Activated CD4-positive, alpha-beta T cell treated with anti-CD3 and anti-CD28 coated beads, Interleukin-2, amount 10 ng/mL, durations not matched to agents 7 days and 5 days (primary cell): ENCODE measurements at regions not wholly inside any gene's neighbourhood (a gene's known extent, or its start where the extent isn't known, plus 50 kb on each side); places are given as distances from the start of the nearest gene placed in this dataset.

Source experiments
- CTCF ChIA-PET: fragments of 350-600 bp; sonication (Branson Sonifier 250); formaldehyde crosslinking; loops from one replicate; lab custom pipeline; 2021; ENCODE audit warnings: antibody characterized with exemption; lab: Charles Lee
- POLR2A ChIA-PET: fragments of 350-600 bp; sonication (Branson Sonifier 250); formaldehyde crosslinking; loops from one replicate; lab custom pipeline; 2021; ENCODE audit warnings: antibody characterized with exemption; lab: Charles Lee
- DNase-seq: peaks from one replicate; pipeline ENCODE4 v3.0.0-alpha.2; 2020
- H3K27ac Mint-ChIP-seq: one replicate; pipeline ENCODE4 v1.8.0; 2021; ENCODE audit warnings: mild to moderate bottlenecking, moderate library complexity, mixed read lengths
- H3K27me3 Mint-ChIP-seq: one replicate; pipeline ENCODE4 v1.8.0; 2021; ENCODE audit warnings: mixed read lengths
- H3K36me3 Mint-ChIP-seq: one replicate; pipeline ENCODE4 v1.8.0; 2021; ENCODE audit warnings: low read depth, mixed read lengths
- H3K4me1 Mint-ChIP-seq: one replicate; pipeline ENCODE4 v1.8.0; 2021; ENCODE audit warnings: mixed read lengths
- H3K4me3 Mint-ChIP-seq: one replicate; pipeline ENCODE4 v1.8.0; 2021; ENCODE audit warnings: mild to moderate bottlenecking, moderate library complexity, mixed read lengths
- H3K9me3 Mint-ChIP-seq: one replicate; pipeline ENCODE4 v1.8.0; 2021; ENCODE audit warnings: mixed read lengths

GRCh38 chrX:94389044-94389443 lies 715.0 kb downstream of the FAM133A start:
- ChIA-PET CTCF (no interaction called here), POLR2A (no interaction called here)
- no peaks in the 10 kb centered on the region for H3K9me3 Mint-ChIP-seq
- no peaks in the 10 kb centered on the region for H3K4me1 Mint-ChIP-seq
- no peaks in the 10 kb centered on the region for H3K27me3 Mint-ChIP-seq
- H3K27ac Mint-ChIP-seq: no peak overlapping the region
- DNase-seq: no peak
- no peaks in the 10 kb centered on the region for H3K36me3 Mint-ChIP-seq
- H3K4me3 Mint-ChIP-seq: no peak overlapping the region

- H3K4me3 Mint-ChIP-seq: no peak overlapping the region
These were observed 726.5 kb downstream of the FAM133A start for GRCh38 chrX:94400488-94400887.

GRCh38 chrX:94401426-94401825 lies 727.4 kb downstream of the FAM133A start:
- no peaks in the 10 kb centered on the region for H3K27me3 Mint-ChIP-seq
- H3K9me3 Mint-ChIP-seq: peaks cover 6% of the 10 kb centered on the region
- no peak for DNase-seq
- ChIA-PET POLR2A (no interaction called here), CTCF (no interaction called here)
- H3K4me3 Mint-ChIP-seq: no peak overlapping the region
- no peak overlapping the region for H3K27ac Mint-ChIP-seq
- no peaks in the 10 kb centered on the region for H3K36me3 Mint-ChIP-seq
- H3K4me1 Mint-ChIP-seq: no peaks in the 10 kb centered on the region

More at GRCh38 chrX:94400488-94400887, 726.5 kb downstream of the FAM133A start:
- DNase-seq: no peak
- no peaks in the 10 kb centered on the region for H3K36me3 Mint-ChIP-seq
- ChIA-PET POLR2A (no interaction called here), CTCF (no interaction called here)
- no peaks in the 10 kb centered on the region for H3K4me1 Mint-ChIP-seq
- H3K9me3 Mint-ChIP-seq: peaks cover 6% of the 10 kb centered on the region
- H3K27ac Mint-ChIP-seq: no peak overlapping the region
- no peaks in the 10 kb centered on the region for H3K27me3 Mint-ChIP-seq

GRCh38 chrX:94414746-94415145 lies 740.7 kb downstream of the FAM133A start:
- H3K27ac Mint-ChIP-seq: no peak overlapping the region
- DNase-seq: no peak
- H3K4me1 Mint-ChIP-seq: no peaks in the 10 kb centered on the region
- CTCF ChIA-PET: no interaction called here
- H3K9me3 Mint-ChIP-seq: no peaks in the 10 kb centered on the region
- H3K36me3 Mint-ChIP-seq: no peaks in the 10 kb centered on the region
- H3K4me3 Mint-ChIP-seq: no peak overlapping the region
- POLR2A ChIA-PET: no interaction called here
- H3K27me3 Mint-ChIP-seq: no peaks in the 10 kb centered on the region

GRCh38 chrX:94418065-94418464 lies 744.1 kb downstream of the FAM133A start:
- H3K27ac Mint-ChIP-seq: no peak overlapping the region
- H3K4me1 Mint-ChIP-seq: no peaks in the 10 kb centered on the region
- ChIA-PET CTCF (interaction anchor here (0.6 kb wide), 1 partner anchor 54 kb away, joined by 3 read pairs; no protein-coding TSS in a partner anchor), POLR2A (no interaction called here)
- no peaks in the 10 kb centered on the region for H3K36me3 Mint-ChIP-seq
- no peak for DNase-seq
- no peaks in the 10 kb centered on the region for H3K27me3 Mint-ChIP-seq
- H3K9me3 Mint-ChIP-seq: no peaks in the 10 kb centered on the region
- no peak overlapping the region for H3K4me3 Mint-ChIP-seq

GRCh38 chrX:94424456-94424855 lies 750.5 kb downstream of the FAM133A start:
- Mint-ChIP-seq H3K27ac (no peak overlapping the region), H3K4me3 (no peak overlapping the region), H3K36me3 (no peaks in the 10 kb centered on the region), H3K4me1 (no peaks in the 10 kb centered on the region), H3K9me3 (no peaks in the 10 kb centered on the region), H3K27me3 (no peaks in the 10 kb centered on the region)
- ChIA-PET CTCF (no interaction called here), POLR2A (no interaction called here)
- DNase-seq: no peak

GRCh38 chrX:94430091-94430490 lies 756.1 kb downstream of the FAM133A start:
- Mint-ChIP-seq H3K27ac (no peak overlapping the region), H3K9me3 (no peaks in the 10 kb centered on the region), H3K4me3 (no peak overlapping the region), H3K36me3 (no peaks in the 10 kb centered on the region), H3K4me1 (no peaks in the 10 kb centered on the region), H3K27me3 (no peaks in the 10 kb centered on the region)
- no peak for DNase-seq
- CTCF ChIA-PET: no interaction called here
- POLR2A ChIA-PET: no interaction called here

GRCh38 chrX:94435799-94436198 lies 761.8 kb downstream of the FAM133A start:
- H3K9me3 Mint-ChIP-seq: peaks cover 7% of the 10 kb centered on the region
- CTCF ChIA-PET: no interaction called here
- no peaks in the 10 kb centered on the region for H3K27me3 Mint-ChIP-seq
- H3K36me3 Mint-ChIP-seq: no peaks in the 10 kb centered on the region
- no peak overlapping the region for H3K4me3 Mint-ChIP-seq
- no peak for DNase-seq
- no peaks in the 10 kb centered on the region for H3K4me1 Mint-ChIP-seq
- H3K27ac Mint-ChIP-seq: no peak overlapping the region
- POLR2A ChIA-PET: no interaction called here

- CTCF ChIA-PET: no interaction called here
- Mint-ChIP-seq H3K27ac (no peak overlapping the region), H3K4me1 (no peaks in the 10 kb centered on the region), H3K27me3 (no peaks in the 10 kb centered on the region), H3K36me3 (no peaks in the 10 kb centered on the region), H3K9me3 (no peaks in the 10 kb centered on the region), H3K4me3 (no peak overlapping the region)
- DNase-seq: no peak
- POLR2A ChIA-PET: no interaction called here
These were observed 780.2 kb downstream of the FAM133A start for GRCh38 chrX:94454159-94454558.

GRCh38 chrX:94454606-94455005 lies 780.6 kb downstream of the FAM133A start:
- H3K27ac Mint-ChIP-seq: no peak overlapping the region
- H3K36me3 Mint-ChIP-seq: no peaks in the 10 kb centered on the region
- no peak for DNase-seq
- H3K9me3 Mint-ChIP-seq: no peaks in the 10 kb centered on the region
- H3K27me3 Mint-ChIP-seq: no peaks in the 10 kb centered on the region
- POLR2A ChIA-PET: no interaction called here
- no peaks in the 10 kb centered on the region for H3K4me1 Mint-ChIP-seq
- H3K4me3 Mint-ChIP-seq: no peak overlapping the region
- CTCF ChIA-PET: no interaction called here

GRCh38 chrX:94455782-94456181 lies 781.8 kb downstream of the FAM133A start:
- Mint-ChIP-seq H3K9me3 (no peaks in the 10 kb centered on the region), H3K27ac (no peak overlapping the region), H3K27me3 (no peaks in the 10 kb centered on the region), H3K4me1 (no peaks in the 10 kb centered on the region), H3K4me3 (no peak overlapping the region), H3K36me3 (no peaks in the 10 kb centered on the region)
- DNase-seq: no peak
- CTCF ChIA-PET: no interaction called here
- POLR2A ChIA-PET: no interaction called here

GRCh38 chrX:94492541-94492940 lies 818.5 kb downstream of the FAM133A start:
- H3K4me3 Mint-ChIP-seq: no peak overlapping the region
- no peaks in the 10 kb centered on the region for H3K4me1 Mint-ChIP-seq
- no peaks in the 10 kb centered on the region for H3K36me3 Mint-ChIP-seq
- POLR2A ChIA-PET: no interaction called here
- no peak overlapping the region for H3K27ac Mint-ChIP-seq
- DNase-seq: no peak
- H3K9me3 Mint-ChIP-seq: no peaks in the 10 kb centered on the region
- CTCF ChIA-PET: no interaction called here
- no peaks in the 10 kb centered on the region for H3K27me3 Mint-ChIP-seq

- H3K27ac Mint-ChIP-seq: no peak overlapping the region
- no peaks in the 10 kb centered on the region for H3K4me1 Mint-ChIP-seq
- H3K4me3 Mint-ChIP-seq: no peak overlapping the region
- DNase-seq: no peak
- H3K36me3 Mint-ChIP-seq: no peaks in the 10 kb centered on the region
- POLR2A ChIA-PET: no interaction called here
- no peaks in the 10 kb centered on the region for H3K27me3 Mint-ChIP-seq
- H3K9me3 Mint-ChIP-seq: no peaks in the 10 kb centered on the region
- CTCF ChIA-PET: no interaction called here
These were observed 819.4 kb downstream of the FAM133A start for GRCh38 chrX:94493405-94493804.

- POLR2A ChIA-PET: no interaction called here
- no peak overlapping the region for H3K27ac Mint-ChIP-seq
- no peaks in the 10 kb centered on the region for H3K9me3 Mint-ChIP-seq
- DNase-seq: no peak
- H3K36me3 Mint-ChIP-seq: no peaks in the 10 kb centered on the region
- no peak overlapping the region for H3K4me3 Mint-ChIP-seq
- no peaks in the 10 kb centered on the region for H3K4me1 Mint-ChIP-seq
- no peaks in the 10 kb centered on the region for H3K27me3 Mint-ChIP-seq
- CTCF ChIA-PET: no interaction called here
These were observed 837.6 kb downstream of the FAM133A start for GRCh38 chrX:94511564-94511963.
